Chondrocyte (in vitro differentiated cells): ENCODE measurements at regions not wholly inside any gene's neighbourhood (a gene's known extent, or its start where the extent isn't known, plus 50 kb on each side); places are given as distances from the start of the nearest gene placed in this dataset.

Source experiments
- DNase-seq: peaks from one replicate; pipeline ENCODE4 v3.0.0; 2021; ENCODE audit warnings: mixed read lengths, low spot score
- H3K27ac Mint-ChIP-seq: one replicate; pipeline ENCODE4 v1.8.0; 2021; ENCODE audit warnings: mild to moderate bottlenecking, moderate library complexity, mixed read lengths; ENCODE audit not compliant: unreplicated experiment
- H3K27me3 Mint-ChIP-seq: 2 replicates; pipeline ENCODE4 v1.8.0; 2021; ENCODE audit warnings: low read depth, mixed read lengths
- H3K36me3 Mint-ChIP-seq: 2 replicates; pipeline ENCODE4 v1.8.0; 2021; ENCODE audit warnings: low read depth, mixed read lengths
- H3K4me1 Mint-ChIP-seq: 2 replicates; pipeline ENCODE4 v1.8.0; 2021; ENCODE audit warnings: low read depth, mild to moderate bottlenecking, mixed read lengths
- H3K4me3 Mint-ChIP-seq: one replicate; pipeline ENCODE4 v1.8.0; 2021; ENCODE audit warnings: mild to moderate bottlenecking, moderate library complexity, mixed read lengths; ENCODE audit not compliant: unreplicated experiment
- H3K9me3 Mint-ChIP-seq: 2 replicates; pipeline ENCODE4 v1.8.0; 2021; ENCODE audit warnings: low read depth, mixed read lengths
- CTCF ChIP-seq: fragments of 200-600 bp; sonication (generic); IDR thresholded peaks from 2 replicates; pipeline ENCODE4 v1.5.0; 2021; ENCODE audit warnings: antibody characterized with exemption, mild to moderate bottlenecking, moderate library complexity

GRCh38 chr10:9863559-9864121 is 1154.0 kb upstream of the CELF2 start:
- no peaks in the 10 kb centered on the region for H3K27me3 Mint-ChIP-seq
- peaks cover 4% of the 10 kb centered on the region for H3K4me1 Mint-ChIP-seq
- DNase-seq = no peak
- H3K36me3 Mint-ChIP-seq = no peaks in the 10 kb centered on the region
- no peak overlapping the region for H3K27ac Mint-ChIP-seq
- no peak overlapping the region for H3K4me3 Mint-ChIP-seq
- peaks cover 11% of the 10 kb centered on the region for H3K9me3 Mint-ChIP-seq
- no peak for TF ChIP-seq CTCF

- Mint-ChIP-seq H3K4me1 (peaks cover 8% of the 10 kb centered on the region), H3K27me3 (no peaks in the 10 kb centered on the region), H3K36me3 (no peaks in the 10 kb centered on the region), H3K9me3 (no peaks in the 10 kb centered on the region), H3K4me3 (no peak overlapping the region), H3K27ac (no peak overlapping the region)
- DNase-seq = no peak
- TF ChIP-seq CTCF = no peak
Measured at GRCh38 chr10:9868499-9868898, 1149.2 kb upstream of the CELF2 start.

GRCh38 chr10:9869205-9869604 is 1148.5 kb upstream of the CELF2 start:
- no peaks in the 10 kb centered on the region for H3K36me3 Mint-ChIP-seq
- peaks cover 8% of the 10 kb centered on the region for H3K4me1 Mint-ChIP-seq
- no peaks in the 10 kb centered on the region for H3K27me3 Mint-ChIP-seq
- no peak overlapping the region for H3K27ac Mint-ChIP-seq
- TF ChIP-seq CTCF = no peak
- H3K4me3 Mint-ChIP-seq = no peak overlapping the region
- no peaks in the 10 kb centered on the region for H3K9me3 Mint-ChIP-seq
- no peak for DNase-seq

- Mint-ChIP-seq H3K4me3 (no peak overlapping the region), H3K27ac (no peak overlapping the region), H3K9me3 (no peaks in the 10 kb centered on the region), H3K36me3 (no peaks in the 10 kb centered on the region), H3K4me1 (peaks cover 8% of the 10 kb centered on the region), H3K27me3 (no peaks in the 10 kb centered on the region)
- TF ChIP-seq CTCF = no peak
- DNase-seq = peak; percentile 26
Measured at GRCh38 chr10:9869606-9870176, 1148.0 kb upstream of the CELF2 start.

GRCh38 chr10:9875353-9875752 is 1142.3 kb upstream of the CELF2 start:
- H3K4me3 Mint-ChIP-seq = no peak overlapping the region
- H3K4me1 Mint-ChIP-seq = no peaks in the 10 kb centered on the region
- no peak for DNase-seq
- H3K27me3 Mint-ChIP-seq = no peaks in the 10 kb centered on the region
- no peak for TF ChIP-seq CTCF
- H3K36me3 Mint-ChIP-seq = no peaks in the 10 kb centered on the region
- H3K9me3 Mint-ChIP-seq = no peaks in the 10 kb centered on the region
- no peak overlapping the region for H3K27ac Mint-ChIP-seq
